ENCODE measurements at regions not wholly inside any gene's neighbourhood (a gene's known extent, or its start where the extent isn't known, plus 50 kb on each side); places are given as distances from the start of the nearest gene placed in this dataset.

DNA sequence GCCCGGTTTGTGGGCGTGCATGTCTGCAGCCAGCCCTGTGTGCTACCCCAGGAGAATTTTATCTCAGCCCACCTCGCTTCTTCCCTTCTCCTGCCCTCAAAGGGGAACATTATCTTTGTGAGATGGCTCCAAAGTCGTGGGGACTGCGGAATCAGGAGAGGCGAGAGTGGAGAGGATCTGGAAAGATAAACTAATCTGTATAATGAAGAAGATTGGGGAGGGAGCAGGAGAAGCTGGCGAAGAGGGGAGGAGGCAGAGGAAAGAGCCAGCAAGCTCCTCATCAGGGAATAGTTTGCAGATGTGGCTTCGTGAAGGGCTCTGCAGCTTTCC is 310.3 kb downstream of the MATN1 start:
- H3K27me3 ChIP-seq (ENCODE audit: control insufficient read depth in 1 of 2, insufficient read depth in 2 of 2, low read length in 1 of 2) = no peaks in the 10 kb centered on the region
- intact Hi-C loops (cut with DNase I) = no loop called here

DNA sequence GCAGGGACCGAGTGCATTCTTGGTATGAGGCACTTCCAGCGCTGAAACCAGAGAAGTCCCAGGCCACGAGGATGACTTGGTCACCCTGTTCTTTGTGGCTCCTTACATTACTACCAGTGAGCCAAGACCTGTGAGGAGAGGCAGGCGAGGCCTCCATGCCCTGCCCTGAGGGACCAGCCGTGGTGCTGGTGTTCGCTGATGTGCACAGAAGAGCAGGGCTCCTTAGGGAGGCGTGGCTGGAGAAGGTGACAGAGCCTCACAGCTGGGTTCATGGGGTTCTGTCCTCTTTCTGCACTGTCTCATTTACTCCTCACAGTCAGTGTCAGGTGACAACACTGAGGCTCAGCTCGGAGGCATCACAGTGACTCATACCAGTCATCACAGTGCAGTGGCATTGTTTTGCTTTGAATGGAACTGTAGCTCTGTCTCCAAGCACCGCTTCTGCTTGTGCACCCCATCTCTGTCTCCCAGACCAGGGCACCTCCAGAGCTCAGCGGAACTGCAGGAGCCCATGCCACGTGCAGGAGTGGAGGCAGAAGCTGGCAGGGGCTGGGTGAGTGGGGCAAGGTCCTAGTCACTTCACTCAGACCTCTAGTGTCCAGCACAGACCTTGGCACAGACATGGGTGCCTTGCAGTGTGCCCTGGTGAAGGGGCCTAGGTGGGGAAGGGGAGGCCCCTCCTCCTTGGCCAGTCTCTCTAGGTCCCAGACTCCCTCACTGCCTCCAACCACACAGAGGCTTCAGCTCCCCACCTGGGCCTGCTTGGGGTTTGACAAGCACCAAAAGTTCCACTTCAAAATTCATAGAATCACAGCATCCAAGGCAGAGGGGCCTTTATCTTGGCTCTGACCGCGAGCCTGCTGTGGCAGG is 310.9 kb downstream of the MATN1 start:
- H3K9me3 ChIP-seq (ENCODE audit: control insufficient read depth, low read length) = no peaks in the 10 kb centered on the region
- DNase-seq = peak in 1 of 2 donors; percentile 60
- H3K27me3 ChIP-seq (ENCODE audit: control insufficient read depth in 1 of 2, insufficient read depth in 2 of 2, low read length in 1 of 2) = no peaks in the 10 kb centered on the region
- H3K4me1 ChIP-seq (ENCODE audit: control insufficient read depth in 1 of 2, insufficient read depth in 2 of 2, low read length in 2 of 2) = no peaks in the 10 kb centered on the region
- H3K4me3 ChIP-seq (ENCODE audit: low read length in 2 of 2) = no peak overlapping the region
- H3K27ac ChIP-seq (ENCODE audit: low read depth in 1 of 2, low read length in 2 of 2) = no peak overlapping the region
- WGBS, 2 donors = 61 to 64% methylated on average over 13 of the region's 13 CpGs
- intact Hi-C loops (cut with DNase I) = no loop called here
- ATAC-seq (ENCODE audit: low FRiP score) = no peak
- no peaks in the 10 kb centered on the region for H3K36me3 ChIP-seq (ENCODE audit: control insufficient read depth in 1 of 2, insufficient read depth in 2 of 2, low read length in 1 of 2)

More for the DNA sequence above, 310.3 kb downstream of the MATN1 start:
- ATAC-seq (ENCODE audit: low FRiP score) (no peak), DNase-seq (no peak)
- no peak overlapping the region for H3K27ac ChIP-seq (ENCODE audit: low read depth in 1 of 2, low read length in 2 of 2)
- H3K4me3 ChIP-seq (ENCODE audit: low read length in 2 of 2) = no peak overlapping the region
- no peaks in the 10 kb centered on the region for H3K36me3 ChIP-seq (ENCODE audit: control insufficient read depth in 1 of 2, insufficient read depth in 2 of 2, low read length in 1 of 2)
- no peaks in the 10 kb centered on the region for H3K4me1 ChIP-seq (ENCODE audit: control insufficient read depth in 1 of 2, insufficient read depth in 2 of 2, low read length in 2 of 2)
- no peaks in the 10 kb centered on the region for H3K9me3 ChIP-seq (ENCODE audit: control insufficient read depth, low read length)
- WGBS, 2 donors = 55 to 60% methylated on average over 8 of the region's 8 CpGs

DNA sequence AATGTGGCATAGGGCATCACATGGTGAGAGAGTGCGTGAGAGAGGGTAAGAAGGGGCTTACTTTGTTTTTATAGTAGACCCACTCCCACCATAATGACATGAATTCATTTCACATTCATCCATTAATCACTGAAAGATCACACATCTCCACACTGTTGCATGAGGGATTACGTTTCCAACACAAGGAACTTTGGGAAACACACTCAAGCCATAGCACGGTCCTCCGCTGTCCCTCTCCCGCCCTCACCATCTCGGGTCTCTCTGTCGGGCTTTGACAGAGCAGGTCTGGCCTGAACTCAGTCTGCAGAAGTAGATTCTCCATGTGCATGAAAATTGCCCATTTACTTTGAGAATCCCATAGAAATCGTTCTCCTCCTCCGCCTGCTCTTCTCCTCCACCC is 312.2 kb downstream of the MATN1 start:
- 65 to 70% methylated on average over 9 of the region's 9 CpGs for WGBS, 2 donors
- no peak for ATAC-seq (ENCODE audit: low FRiP score)
- intact Hi-C loops (cut with DNase I) = no loop called here

DNA sequence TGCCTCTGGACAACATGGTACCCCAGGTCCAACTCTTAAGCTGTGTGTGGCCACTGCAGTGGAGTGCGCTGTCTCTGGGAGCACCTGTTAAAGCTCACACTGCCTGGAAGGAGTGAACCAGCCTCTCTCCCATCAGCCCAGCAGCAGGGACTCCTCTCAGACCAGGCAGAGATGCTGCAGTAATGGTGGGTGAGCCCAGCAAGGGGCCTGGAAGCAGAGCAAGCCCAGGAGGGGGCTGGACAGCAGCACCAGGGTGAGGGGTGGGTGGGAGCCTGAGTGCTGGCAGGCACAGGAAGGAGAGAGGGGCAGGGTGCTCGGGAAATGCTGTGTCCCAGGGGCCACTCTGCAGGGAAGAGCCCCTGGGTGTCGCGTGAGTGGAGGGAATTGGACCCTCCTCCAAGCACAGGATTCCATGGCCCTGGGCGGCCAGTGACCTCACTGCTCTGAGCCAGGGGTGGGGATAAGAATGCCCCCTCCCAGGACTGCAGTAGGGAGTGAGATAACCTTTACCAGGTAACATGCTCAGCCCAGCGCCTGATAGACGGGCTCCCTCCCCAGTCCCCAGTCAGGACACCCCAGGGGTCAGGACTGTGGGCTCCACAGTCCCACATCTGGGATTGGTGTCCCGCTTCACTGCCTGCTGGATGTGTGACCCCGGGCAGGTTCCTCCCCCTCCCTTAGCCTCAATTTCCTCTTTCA is 313.1 kb downstream of the MATN1 start:
- Histone ChIP-seq H3K27me3 (ENCODE audit: control insufficient read depth in 1 of 2, insufficient read depth in 2 of 2, low read length in 1 of 2) (no peaks in the 10 kb centered on the region), H3K4me1 (ENCODE audit: control insufficient read depth in 1 of 2, insufficient read depth in 2 of 2, low read length in 2 of 2) (no peaks in the 10 kb centered on the region), H3K4me3 (ENCODE audit: low read length in 2 of 2) (no peak overlapping the region), H3K36me3 (ENCODE audit: control insufficient read depth in 1 of 2, insufficient read depth in 2 of 2, low read length in 1 of 2) (no peaks in the 10 kb centered on the region), H3K27ac (ENCODE audit: low read depth in 1 of 2, low read length in 2 of 2) (no peak overlapping the region), H3K9me3 (ENCODE audit: control insufficient read depth, low read length) (no peaks in the 10 kb centered on the region)
- 79 to 82% methylated on average over 9 of the region's 9 CpGs for WGBS, 2 donors
- intact Hi-C loops (cut with DNase I) = no loop called here
- DNase-seq = peak; percentile 16 to 51
- no peak for ATAC-seq (ENCODE audit: low FRiP score)

More for the DNA sequence above, 312.2 kb downstream of the MATN1 start:
- no peaks in the 10 kb centered on the region for H3K36me3 ChIP-seq (ENCODE audit: control insufficient read depth in 1 of 2, insufficient read depth in 2 of 2, low read length in 1 of 2)
- H3K9me3 ChIP-seq (ENCODE audit: control insufficient read depth, low read length) = no peaks in the 10 kb centered on the region
- H3K27ac ChIP-seq (ENCODE audit: low read depth in 1 of 2, low read length in 2 of 2) = no peak overlapping the region
- H3K4me3 ChIP-seq (ENCODE audit: low read length in 2 of 2) = no peak overlapping the region
- DNase-seq = peak in 1 of 2 donors; percentile 7
- no peaks in the 10 kb centered on the region for H3K27me3 ChIP-seq (ENCODE audit: control insufficient read depth in 1 of 2, insufficient read depth in 2 of 2, low read length in 1 of 2)
- no peaks in the 10 kb centered on the region for H3K4me1 ChIP-seq (ENCODE audit: control insufficient read depth in 1 of 2, insufficient read depth in 2 of 2, low read length in 2 of 2)

DNA sequence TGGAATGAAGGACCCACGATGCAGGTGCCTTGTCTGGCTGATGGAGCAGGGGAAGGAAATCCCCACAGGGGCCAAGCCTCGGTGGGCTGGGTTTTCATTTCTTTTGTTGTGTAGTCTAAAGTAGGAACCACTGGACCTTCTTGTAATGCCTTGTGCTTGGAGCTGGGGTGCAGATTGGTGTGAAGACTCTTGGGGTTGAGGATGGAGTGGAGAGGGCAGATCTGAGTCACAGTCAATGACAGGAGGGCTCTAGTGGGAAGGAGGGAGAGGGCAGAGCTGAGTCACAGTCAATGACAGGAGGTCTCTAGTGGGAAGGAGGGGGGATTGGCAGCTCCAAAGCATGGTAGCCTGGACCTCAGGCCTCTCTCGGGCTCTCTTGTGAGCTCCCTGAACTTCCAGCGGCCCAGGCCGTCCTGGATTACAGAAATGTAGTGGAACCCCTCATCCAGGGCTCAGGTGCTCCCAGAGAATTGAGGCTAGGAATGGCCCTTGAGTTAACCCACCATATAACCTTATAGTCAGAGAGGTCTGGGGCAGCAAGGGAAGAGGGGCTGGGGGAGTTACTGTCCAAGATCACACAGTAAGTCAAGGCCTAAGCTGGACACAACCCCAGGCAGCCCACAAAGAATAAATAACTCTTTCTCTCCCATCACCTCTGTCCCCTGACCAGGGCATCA is 313.8 kb downstream of the MATN1 start:
- no peak overlapping the region for H3K4me3 ChIP-seq (ENCODE audit: low read length in 2 of 2)
- no peaks in the 10 kb centered on the region for H3K27me3 ChIP-seq (ENCODE audit: control insufficient read depth in 1 of 2, insufficient read depth in 2 of 2, low read length in 1 of 2)
- H3K36me3 ChIP-seq (ENCODE audit: control insufficient read depth in 1 of 2, insufficient read depth in 2 of 2, low read length in 1 of 2) = no peaks in the 10 kb centered on the region
- WGBS, 2 donors = 77 to 82% methylated on average over 5 of the region's 5 CpGs
- no peaks in the 10 kb centered on the region for H3K4me1 ChIP-seq (ENCODE audit: control insufficient read depth in 1 of 2, insufficient read depth in 2 of 2, low read length in 2 of 2)
- intact Hi-C loops (cut with DNase I) = no loop called here
- H3K9me3 ChIP-seq (ENCODE audit: control insufficient read depth, low read length) = no peaks in the 10 kb centered on the region
- DNase-seq = peak; percentile 11 to 50
- no peak overlapping the region for H3K27ac ChIP-seq (ENCODE audit: low read depth in 1 of 2, low read length in 2 of 2)
- no peak for ATAC-seq (ENCODE audit: low FRiP score)

DNA sequence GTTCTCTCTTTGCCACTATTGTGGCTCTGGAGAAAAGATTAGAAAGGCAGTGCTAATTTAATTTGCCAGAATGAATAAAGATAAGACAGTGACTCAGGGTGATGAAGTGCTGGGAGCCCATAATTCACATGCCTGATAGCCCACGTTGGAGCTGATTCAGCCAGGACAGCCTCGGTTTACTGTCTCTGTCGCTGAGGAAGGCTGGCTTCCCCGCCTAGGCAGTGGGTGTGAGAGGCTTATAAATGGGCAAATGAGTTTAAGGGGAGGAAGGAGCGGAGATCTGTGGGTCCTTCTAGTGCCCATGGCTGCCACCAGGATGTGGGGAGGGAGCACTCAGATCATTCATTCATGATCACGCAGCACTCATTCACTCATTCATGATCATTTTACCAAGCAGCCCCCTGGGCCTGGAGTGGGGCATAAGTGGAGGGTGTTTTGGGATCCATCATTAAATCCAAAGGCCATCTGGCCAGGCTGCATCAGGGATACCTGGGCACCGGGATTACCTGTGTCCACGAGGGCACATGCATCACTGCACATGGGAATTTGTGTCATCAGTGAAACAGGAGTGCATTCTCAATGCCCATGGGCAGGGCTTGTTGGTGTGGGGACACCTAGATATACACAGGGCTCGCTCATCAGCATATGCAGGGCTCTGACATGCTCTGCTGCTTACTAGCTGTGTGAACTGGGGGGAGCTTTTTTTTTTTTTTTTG is 315.4 kb downstream of the MATN1 start:
- Histone ChIP-seq H3K4me3 (ENCODE audit: low read length in 2 of 2) (no peak overlapping the region), H3K36me3 (ENCODE audit: control insufficient read depth in 1 of 2, insufficient read depth in 2 of 2, low read length in 1 of 2) (no peaks in the 10 kb centered on the region), H3K9me3 (ENCODE audit: control insufficient read depth, low read length) (no peaks in the 10 kb centered on the region), H3K27me3 (ENCODE audit: control insufficient read depth in 1 of 2, insufficient read depth in 2 of 2, low read length in 1 of 2) (no peaks in the 10 kb centered on the region), H3K4me1 (ENCODE audit: control insufficient read depth in 1 of 2, insufficient read depth in 2 of 2, low read length in 2 of 2) (no peaks in the 10 kb centered on the region), H3K27ac (ENCODE audit: low read depth in 1 of 2, low read length in 2 of 2) (no peak overlapping the region)
- ATAC-seq (ENCODE audit: low FRiP score) = no peak
- intact Hi-C loops (cut with DNase I) = no loop called here
- peak; percentile 7 to 30 for DNase-seq
- WGBS, 2 donors = 76 to 77% methylated on average over 9 of the region's 9 CpGs

DNA sequence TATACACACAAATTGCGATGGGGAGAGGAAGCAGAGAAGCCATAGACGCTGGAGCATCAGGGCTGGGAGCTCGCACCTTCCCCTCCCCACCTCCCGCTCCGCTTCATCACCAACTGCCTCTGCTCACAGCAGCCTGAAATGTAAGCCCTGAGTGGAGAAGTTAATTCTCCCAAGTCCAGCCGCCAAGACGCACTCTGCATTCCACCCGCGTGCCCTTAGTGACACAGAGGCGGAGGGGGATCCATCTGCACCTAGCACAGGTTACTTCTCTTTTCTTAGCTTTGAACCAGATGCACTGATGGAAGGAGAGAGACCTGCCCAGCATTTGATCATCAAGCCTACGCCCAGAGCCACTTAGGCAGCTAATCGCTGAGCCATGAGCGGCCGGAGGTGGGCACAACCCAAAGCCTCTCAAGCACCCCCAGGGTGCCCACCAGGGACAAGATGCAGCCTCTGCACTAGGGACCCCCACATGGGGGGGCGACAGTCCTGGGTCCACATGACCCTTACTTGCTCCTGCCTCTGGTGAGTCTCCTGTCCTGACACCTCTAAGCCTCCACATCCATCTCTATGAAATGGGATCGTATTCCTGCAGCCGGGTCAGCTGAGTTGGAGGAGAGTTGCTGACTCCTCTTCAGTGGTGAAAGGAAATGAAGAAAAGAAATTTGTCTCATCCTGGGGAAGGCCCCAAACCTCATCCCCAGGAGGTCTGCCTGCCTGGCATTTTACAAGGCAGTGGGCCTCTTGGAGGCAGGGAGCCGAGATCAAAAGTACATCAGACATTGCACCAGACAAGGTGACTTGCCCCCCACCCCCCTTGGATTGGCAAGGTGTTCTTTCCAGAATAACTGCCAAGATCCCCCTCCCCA is 316.2 kb downstream of the MATN1 start:
- peak; percentile 26 to 54 for DNase-seq
- no peak for ATAC-seq (ENCODE audit: low FRiP score)
- Histone ChIP-seq H3K36me3 (ENCODE audit: control insufficient read depth in 1 of 2, insufficient read depth in 2 of 2, low read length in 1 of 2) (no peaks in the 10 kb centered on the region), H3K27me3 (ENCODE audit: control insufficient read depth in 1 of 2, insufficient read depth in 2 of 2, low read length in 1 of 2) (no peaks in the 10 kb centered on the region), H3K4me3 (ENCODE audit: low read length in 2 of 2) (no peak overlapping the region), H3K4me1 (ENCODE audit: control insufficient read depth in 1 of 2, insufficient read depth in 2 of 2, low read length in 2 of 2) (no peaks in the 10 kb centered on the region), H3K27ac (ENCODE audit: low read depth in 1 of 2, low read length in 2 of 2) (no peak overlapping the region), H3K9me3 (ENCODE audit: control insufficient read depth, low read length) (no peaks in the 10 kb centered on the region)
- intact Hi-C loops (cut with DNase I) = no loop called here
- WGBS, 2 donors = 43 to 44% methylated on average over 18 of the region's 18 CpGs

Data from aorta (tissue), 5 donors.